IMR-90 (cell line): ENCODE measurements at regions not wholly inside any gene's neighbourhood (a gene's known extent, or its start where the extent isn't known, plus 50 kb on each side); places are given as distances from the start of the nearest gene placed in this dataset.

Experiments
- ATAC-seq: fragments of 200-7000 bp; cut with Tn5 transposase; 2 replicates; pipeline ENCODE4 v1.9.1; 2020; ENCODE audit warnings: low read depth, mild to moderate bottlenecking, moderate library complexity
- BruUV-seq: library from RNA; stranded (reverse); fragments of 400-500 nt; replicated peaks from 2 replicates; lab custom pipeline; 2021; lab: Mats Ljungman, UMichigan
- CTCF ChIA-PET: fragments of 300-600 bp; formaldehyde crosslinking; extraction: SDS; loops from one replicate; lab custom pipeline; 2021; ENCODE audit warnings: antibody characterized with exemption; lab: Yijun Ruan, JAX
- POLR2A ChIA-PET: fragments of 300-600 bp; sonication (Branson Sonifier 250); formaldehyde crosslinking; loops from one replicate; lab custom pipeline; 2022; ENCODE audit warnings: antibody characterized with exemption; ENCODE audit not compliant: unreplicated experiment; lab: Charles Lee
- DNase-seq: peaks from one replicate; pipeline ENCODE4 v3.0.0; 2013
- H2AFZ ChIP-seq: replicated peaks from 2 replicates; pipeline ENCODE3; 2013; ENCODE audit warnings: low read length, mild to moderate bottlenecking; ENCODE audit not compliant: poor library complexity
- H2AK5ac ChIP-seq: 2 replicates; pipeline ENCODE4 v1.6.1; 2013; ENCODE audit warnings: low read depth, low read length, inconsistent platforms
- H2AK9ac ChIP-seq: replicated peaks from 2 replicates; pipeline ENCODE3; 2013; ENCODE audit warnings: mild to moderate bottlenecking, low read depth, low read length, moderate library complexity; ENCODE audit not compliant: poor library complexity
- H2BK120ac ChIP-seq: 2 replicates; pipeline ENCODE4 v1.6.1; 2013; ENCODE audit warnings: low read depth, low read length, inconsistent platforms
- H2BK15ac ChIP-seq: 3 replicates; pipeline ENCODE4 v1.6.1; 2013; ENCODE audit warnings: low read depth, low read length, inconsistent platforms
- H2BK20ac ChIP-seq: 2 replicates; pipeline ENCODE4 v1.6.1; 2013; ENCODE audit warnings: low read depth, mild to moderate bottlenecking, inconsistent platforms, low read length, moderate library complexity
- H2BK5ac ChIP-seq: 2 replicates; pipeline ENCODE4 v1.6.1; 2013; ENCODE audit warnings: mild to moderate bottlenecking, low read depth, low read length, inconsistent platforms; ENCODE audit not compliant: poor library complexity, severe bottlenecking
- H3K14ac ChIP-seq: replicated peaks from 2 replicates; pipeline ENCODE4 v1.6.1; 2013; ENCODE audit warnings: low read depth, low read length, inconsistent platforms
- H3K18ac ChIP-seq: 2 replicates; pipeline ENCODE4 v1.6.1; 2013; ENCODE audit warnings: low read depth, low read length, control low read depth
- H3K23ac ChIP-seq: 2 replicates; pipeline ENCODE4 v1.6.1; 2013; ENCODE audit warnings: low read depth, low read length, inconsistent platforms
- H3K27ac ChIP-seq: 2 replicates; pipeline ENCODE4 v1.5.1; 2013; ENCODE audit warnings: mild to moderate bottlenecking, control low read depth, low read length; ENCODE audit not compliant: insufficient read depth
- H3K27me3 ChIP-seq: 2 replicates; pipeline ENCODE4 v1.6.1; 2013; ENCODE audit warnings: low read length; ENCODE audit not compliant: control insufficient read depth, insufficient read depth
- H3K36me3 ChIP-seq: 2 replicates; pipeline ENCODE4 v1.6.1; 2013; ENCODE audit warnings: low read length, mixed read lengths; ENCODE audit not compliant: control insufficient read depth, insufficient read depth
- H3K4ac ChIP-seq: 2 replicates; pipeline ENCODE4 v1.6.1; 2013; ENCODE audit warnings: low read depth, low read length, inconsistent platforms
- H3K4me1 ChIP-seq: 2 replicates; pipeline ENCODE4 v1.6.1; 2013; ENCODE audit warnings: low read length, mixed read lengths; ENCODE audit not compliant: control insufficient read depth, insufficient read depth
- H3K4me2 ChIP-seq: 2 replicates; pipeline ENCODE4 v1.6.1; 2013; ENCODE audit warnings: low read depth, mild to moderate bottlenecking, control low read depth, low read length, moderate library complexity
- H3K4me3 ChIP-seq: 2 replicates; pipeline ENCODE4 v1.5.1; 2013; ENCODE audit warnings: low read depth, mild to moderate bottlenecking, control low read depth, low read length, moderate library complexity; ENCODE audit not compliant: insufficient read depth
- H3K56ac ChIP-seq: 2 replicates; pipeline ENCODE4 v1.6.1; 2013; ENCODE audit warnings: low read length, inconsistent platforms; ENCODE audit not compliant: insufficient read depth; ENCODE audit errors: extremely low read depth
- H3K79me1 ChIP-seq, 2 experiments: 2 replicates each; pipeline ENCODE4 v1.6.1; 2013; ENCODE audit warnings: low read length in 2 of 2, inconsistent platforms in 1 of 2, low read depth in 1 of 2
- H3K9ac ChIP-seq: 2 replicates; pipeline ENCODE4 v1.6.1; 2013; ENCODE audit warnings: low read depth, low read length, control low read depth
- H3K9me1 ChIP-seq: 2 replicates; pipeline ENCODE4 v1.6.1; 2013; ENCODE audit warnings: low read length, inconsistent platforms; ENCODE audit not compliant: insufficient read depth
- H3K9me3 ChIP-seq: 2 replicates; pipeline ENCODE4 v1.6.1; 2013; ENCODE audit warnings: low read length; ENCODE audit not compliant: control insufficient read depth, insufficient read depth
- H4K20me1 ChIP-seq: 2 replicates; pipeline ENCODE4 v1.6.1; 2013; ENCODE audit warnings: low read length, inconsistent platforms; ENCODE audit not compliant: insufficient read depth
- H4K5ac ChIP-seq: 2 replicates; pipeline ENCODE4 v1.6.1; 2013; ENCODE audit warnings: mild to moderate bottlenecking, low read depth, low read length, control low read depth
- H4K8ac ChIP-seq, 2 experiments: 2 replicates each; pipeline ENCODE4 v1.6.1; 2013; ENCODE audit warnings: low read depth in 2 of 2, low read length in 2 of 2, control low read depth in 1 of 2, inconsistent platforms in 1 of 2
- H4K91ac ChIP-seq: 2 replicates; pipeline ENCODE4 v1.6.1; 2013; ENCODE audit warnings: low read depth, low read length, inconsistent platforms; ENCODE audit not compliant: insufficient read depth
- POLR2A ChIP-seq: IDR thresholded peaks from 2 replicates; pipeline ENCODE4 v1.6.1; 2012; ENCODE audit warnings: mild to moderate bottlenecking, low read depth, low read length
- WGBS, 2 experiments: methylation state at CpG; one replicate each; pipeline versions ENCODE4 v1.1.5 to v1.1.7; 2013; ENCODE audit warnings: missing lambda C conversion rate in 2 of 2; ENCODE audit not compliant: insufficient read length in 1 of 2; ENCODE audit errors: extremely low coverage in 2 of 2; 5-methylcytosine and 5-hydroxymethylcytosine counted together
- dilution Hi-C: fragments of 300-500 bp; cut with HindIII; formaldehyde crosslinking; loops from one replicate; pipeline ENCODE4 v1.14.3; 2018; ENCODE audit warnings: low sequenced_read_pairs; ENCODE audit not compliant: unreplicated experiment
- in situ Hi-C: fragments of 300-500 bp; cut with MboI; formaldehyde crosslinking; loops from 3 replicates; pipeline ENCODE4 v1.14.3; 2019; ENCODE audit warnings: low sequenced_read_pairs, inconsistent platforms, mixed read lengths
- intact Hi-C: fragments of 100-400 bp; cut with micrococcal nuclease; formaldehyde crosslinking; loops from 2 replicates; pipeline ENCODE4 v1.10.0; 2022

- Histone ChIP-seq H3K4me2 (no peak overlapping the region), H2BK120ac (no peak overlapping the region), H4K91ac (no peak overlapping the region), H3K4ac (no peak overlapping the region), H3K56ac (no peak overlapping the region), H3K36me3 (no peaks in the 10 kb centered on the region), H4K20me1 (no peaks in the 10 kb centered on the region), H4K8ac (no peak overlapping the region), H3K4me3 (no peak overlapping the region), H3K14ac (no peak overlapping the region), H2BK5ac (no peak overlapping the region), H3K4me1 (peaks cover 2% of the 10 kb centered on the region), H3K9ac (no peak overlapping the region), H3K9me1 (no peaks in the 10 kb centered on the region), H2BK15ac (no peak overlapping the region), H2AFZ (no peak overlapping the region), H3K27me3 (no peaks in the 10 kb centered on the region), H3K18ac (no peak overlapping the region), H3K27ac (no peak overlapping the region), H3K79me1 (no peaks in the 10 kb centered on the region), H4K5ac (no peak overlapping the region), H2AK9ac (no peak overlapping the region), H2BK20ac (no peak overlapping the region), H3K9me3 (no peaks in the 10 kb centered on the region), H3K23ac (no peak overlapping the region), H2AK5ac (no peak overlapping the region)
- in situ Hi-C loops (no loop called here), dilution Hi-C loops (no loop called here), intact Hi-C loops (no loop called here)
- POLR2A ChIA-PET: no interaction called here
- ATAC-seq (no peak), DNase-seq (no peak)
- CTCF ChIA-PET: no interaction called here
- no TSS peak for BruUV-seq
- no CpG with 5 or more reads among the region's 4 CpGs for WGBS, 2 experiments
- no peak for TF ChIP-seq POLR2A
These were observed 66.6 kb upstream of the GPCPD1 start for GRCh38 chr20:5677389-5677788.
